ENCODE measurements at regions not wholly inside any gene's neighbourhood (a gene's known extent, or its start where the extent isn't known, plus 50 kb on each side); places are given as distances from the start of the nearest gene placed in this dataset.
"Not testable (repeated sequence)": the region's sequence is repeated elsewhere in the genome, so short reads cannot be mapped to it uniquely, and the experiment has no call there.

DNA sequence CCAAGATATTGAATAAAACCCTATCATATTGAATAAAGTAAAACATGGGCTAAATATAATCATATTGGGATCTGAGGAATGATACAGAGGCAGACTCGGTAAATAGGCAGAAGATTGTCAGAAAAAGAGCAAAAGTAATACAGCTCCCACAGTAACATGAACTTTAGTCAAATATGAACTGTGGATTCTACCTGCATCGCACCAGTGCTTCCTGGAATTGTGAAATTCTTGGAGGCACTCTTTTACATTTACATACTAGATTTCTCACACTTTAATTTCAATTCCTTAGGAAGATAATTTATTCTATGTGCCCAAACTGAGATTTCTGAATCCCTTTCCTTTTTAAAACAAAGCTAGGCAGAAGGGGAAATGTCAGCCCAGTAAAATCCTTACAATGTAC, 325.1 kb upstream of the SLC39A10 start:
- DNase-seq = no peak
- TF ChIP-seq CTCF (IDR thresholded peaks at IDR 0.05) = no peak
- no peak for ATAC-seq

DNA sequence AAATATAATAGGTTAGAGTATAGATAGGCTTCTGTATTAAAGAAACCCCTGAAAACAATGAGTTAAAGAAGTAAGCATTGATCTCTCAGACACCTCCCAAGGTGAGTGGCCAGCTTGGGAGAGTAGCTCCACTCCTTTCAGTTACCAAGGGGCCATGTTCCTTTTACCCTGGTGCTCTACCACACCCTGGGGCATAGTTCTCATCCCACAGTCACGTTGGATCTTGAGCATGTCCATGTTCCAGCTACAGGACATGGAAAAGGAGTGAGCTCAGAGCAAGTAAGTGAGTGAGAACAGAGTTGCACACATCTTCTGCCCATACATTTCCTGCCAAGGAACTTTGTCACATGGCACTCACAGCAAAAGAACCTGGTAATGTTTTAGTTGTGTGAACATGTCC, 325.9 kb upstream of the SLC39A10 start:
- ATAC-seq = no peak
- DNase-seq = no peak
- WGBS, 2 donors = 25 to 34% methylated on average over 1 of the region's 1 CpG
- intact Hi-C loops (cut with DNase I) = no loop called here
- no peak overlapping the region for H3K4me3 ChIP-seq
- no peak overlapping the region for H3K27ac ChIP-seq
- no peak for FAIRE-seq
- H3K9me3 ChIP-seq = no peaks in the 10 kb centered on the region
- no peak for TF ChIP-seq CTCF (IDR thresholded peaks at IDR 0.05)
- no peaks in the 10 kb centered on the region for H3K36me3 ChIP-seq
- no peaks in the 10 kb centered on the region for H3K27me3 ChIP-seq
- H3K4me1 ChIP-seq = no peaks in the 10 kb centered on the region

More for the DNA sequence above, 325.1 kb upstream of the SLC39A10 start:
- H3K9me3 ChIP-seq = no peaks in the 10 kb centered on the region
- intact Hi-C loops (cut with DNase I) = no loop called here
- H3K36me3 ChIP-seq = no peaks in the 10 kb centered on the region
- H3K27me3 ChIP-seq = no peaks in the 10 kb centered on the region
- H3K4me3 ChIP-seq = no peak overlapping the region
- 63 to 80% methylated on average over 2 of the region's 2 CpGs for WGBS, 2 donors
- no peaks in the 10 kb centered on the region for H3K4me1 ChIP-seq
- no peak for FAIRE-seq
- no peak overlapping the region for H3K27ac ChIP-seq

- intact Hi-C loops (cut with DNase I) = no loop called here
- H3K36me3 ChIP-seq = no peaks in the 10 kb centered on the region
- TF ChIP-seq CTCF (IDR thresholded peaks at IDR 0.05) = no peak
- no peaks in the 10 kb centered on the region for H3K27me3 ChIP-seq
- H3K4me3 ChIP-seq = no peak overlapping the region
- FAIRE-seq (peak; percentile 87), DNase-seq (no peak), ATAC-seq (no peak)
- no peaks in the 10 kb centered on the region for H3K9me3 ChIP-seq
- no peak overlapping the region for H3K27ac ChIP-seq
- no peaks in the 10 kb centered on the region for H3K4me1 ChIP-seq
Measured at GRCh38 chr2:195330513-195330956, 326.5 kb upstream of the SLC39A10 start.

GRCh38 chr2:195329784-195330183, 327.2 kb upstream of the SLC39A10 start:
- H3K27ac ChIP-seq; H3K4me3 ChIP-seq; DNase-seq; H3K36me3 ChIP-seq; ATAC-seq; H3K9me3 ChIP-seq; intact Hi-C loops (cut with DNase I); FAIRE-seq; H3K4me1 ChIP-seq; H3K27me3 ChIP-seq: not testable (repeated sequence)

DNA sequence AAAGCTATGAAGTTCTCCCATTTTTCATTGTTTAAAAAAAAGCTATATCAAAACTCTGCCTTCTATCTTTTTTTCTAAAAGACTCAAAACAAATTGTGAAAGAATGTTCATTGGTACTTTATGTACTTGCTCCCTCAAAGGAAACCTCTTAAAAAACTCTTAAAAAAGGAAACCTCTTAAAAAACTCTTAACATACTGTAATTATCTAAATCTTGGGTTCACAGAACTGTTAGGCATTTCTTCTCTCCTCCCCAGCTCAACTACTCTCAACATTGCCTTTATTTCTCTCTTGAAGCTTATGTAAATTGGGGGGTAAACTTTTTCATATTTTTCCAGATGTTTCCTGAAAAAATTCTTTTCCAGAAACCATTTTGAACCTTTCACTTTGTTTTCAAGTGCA, 330.5 kb upstream of the SLC39A10 start:
- intact Hi-C loops (cut with DNase I) = no loop called here
- ATAC-seq (no peak), FAIRE-seq (no peak)

More for the DNA sequence above, 330.5 kb upstream of the SLC39A10 start:
- H3K27ac ChIP-seq = no peak overlapping the region
- no peak for DNase-seq
- no peak for TF ChIP-seq CTCF (IDR thresholded peaks at IDR 0.05)
- no peaks in the 10 kb centered on the region for H3K4me1 ChIP-seq
- no peak overlapping the region for H3K4me3 ChIP-seq
- H3K9me3 ChIP-seq = no peaks in the 10 kb centered on the region
- no peaks in the 10 kb centered on the region for H3K27me3 ChIP-seq
- H3K36me3 ChIP-seq = no peaks in the 10 kb centered on the region
